ENCODE measurements at regions not wholly inside any gene's neighbourhood (a gene's known extent, or its start where the extent isn't known, plus 50 kb on each side); places are given as distances from the start of the nearest gene placed in this dataset.

DNA sequence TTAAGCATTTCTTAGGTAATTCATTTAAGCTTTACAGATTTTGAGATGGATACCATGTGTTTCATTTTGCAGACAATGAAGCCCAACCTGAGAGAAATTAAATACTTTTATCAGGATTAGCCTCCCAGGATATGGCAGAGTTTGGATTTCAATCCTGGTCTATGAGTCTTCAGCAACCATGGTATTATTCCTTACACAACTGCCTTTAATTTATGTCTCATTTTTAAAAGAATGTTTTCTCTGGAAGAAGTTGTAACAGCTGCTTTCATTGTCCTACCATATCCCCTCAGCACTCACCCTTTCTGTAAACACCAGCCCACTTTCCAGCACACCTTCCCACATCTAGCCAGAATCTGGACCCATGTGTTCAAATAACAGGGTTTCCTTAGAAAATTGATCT, 863.7 kb upstream of the VRK2 start:
- H3K9me3 ChIP-seq (ENCODE audit: control insufficient read depth, low read length), result no peaks in the 10 kb centered on the region
- no peak overlapping the region for H3K27ac ChIP-seq
- H3K4me3 ChIP-seq (ENCODE audit: low read depth, low read length), result no peak overlapping the region
- TF ChIP-seq, protein P1, sequence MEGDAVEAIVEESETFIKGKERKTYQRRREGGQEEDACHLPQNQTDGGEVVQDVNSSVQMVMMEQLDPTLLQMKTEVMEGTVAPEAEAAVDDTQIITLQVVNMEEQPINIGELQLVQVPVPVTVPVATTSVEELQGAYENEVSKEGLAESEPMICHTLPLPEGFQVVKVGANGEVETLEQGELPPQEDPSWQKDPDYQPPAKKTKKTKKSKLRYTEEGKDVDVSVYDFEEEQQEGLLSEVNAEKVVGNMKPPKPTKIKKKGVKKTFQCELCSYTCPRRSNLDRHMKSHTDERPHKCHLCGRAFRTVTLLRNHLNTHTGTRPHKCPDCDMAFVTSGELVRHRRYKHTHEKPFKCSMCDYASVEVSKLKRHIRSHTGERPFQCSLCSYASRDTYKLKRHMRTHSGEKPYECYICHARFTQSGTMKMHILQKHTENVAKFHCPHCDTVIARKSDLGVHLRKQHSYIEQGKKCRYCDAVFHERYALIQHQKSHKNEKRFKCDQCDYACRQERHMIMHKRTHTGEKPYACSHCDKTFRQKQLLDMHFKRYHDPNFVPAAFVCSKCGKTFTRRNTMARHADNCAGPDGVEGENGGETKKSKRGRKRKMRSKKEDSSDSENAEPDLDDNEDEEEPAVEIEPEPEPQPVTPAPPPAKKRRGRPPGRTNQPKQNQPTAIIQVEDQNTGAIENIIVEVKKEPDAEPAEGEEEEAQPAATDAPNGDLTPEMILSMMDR (IDR thresholded peaks at IDR 0.05), result no peak
- H2AFZ ChIP-seq, result no peak overlapping the region
- no peak overlapping the region for H3K4me2 ChIP-seq (ENCODE audit: low read length)
- H3K27me3 ChIP-seq (ENCODE audit: control insufficient read depth, insufficient read depth, low read length), result no peaks in the 10 kb centered on the region
- no peak overlapping the region for H3K9ac ChIP-seq
- no peaks in the 10 kb centered on the region for H3K36me3 ChIP-seq (ENCODE audit: control insufficient read depth, insufficient read depth, low read length)
- H3K79me2 ChIP-seq, result no peaks in the 10 kb centered on the region
- H3K4me1 ChIP-seq, result no peaks in the 10 kb centered on the region

DNA sequence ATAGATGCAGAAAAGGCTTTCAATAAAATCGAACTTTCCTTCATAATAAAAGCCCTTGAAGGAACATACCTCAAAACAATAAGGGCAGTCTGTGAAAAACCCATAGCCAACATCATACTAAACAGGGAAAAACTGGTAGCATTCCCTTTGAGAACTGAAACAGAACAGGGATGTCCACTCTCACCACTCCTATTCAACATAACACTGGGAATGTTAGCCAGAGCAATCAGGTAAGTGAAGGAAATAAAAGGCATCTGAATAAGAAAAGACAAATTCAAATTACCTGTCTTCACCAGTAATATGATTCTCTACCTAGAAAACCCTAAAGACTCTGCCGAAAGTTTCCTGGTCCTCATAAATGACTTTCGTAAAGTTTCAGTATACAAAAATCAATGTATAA, 861.0 kb upstream of the VRK2 start:
- Histone ChIP-seq H3K9ac (no peak overlapping the region), H3K9me3 (ENCODE audit: control insufficient read depth, low read length) (no peaks in the 10 kb centered on the region), H3K4me2 (ENCODE audit: low read length) (no peak overlapping the region), H3K36me3 (ENCODE audit: control insufficient read depth, insufficient read depth, low read length) (no peaks in the 10 kb centered on the region), H3K4me3 (ENCODE audit: low read depth, low read length) (no peak overlapping the region), H3K27ac (no peak overlapping the region), H3K79me2 (no peaks in the 10 kb centered on the region), H3K4me1 (no peaks in the 10 kb centered on the region), H2AFZ (no peak overlapping the region), H3K27me3 (ENCODE audit: control insufficient read depth, insufficient read depth, low read length) (no peaks in the 10 kb centered on the region)
- TF ChIP-seq, protein P1 (IDR thresholded peaks at IDR 0.05), result no peak

DNA sequence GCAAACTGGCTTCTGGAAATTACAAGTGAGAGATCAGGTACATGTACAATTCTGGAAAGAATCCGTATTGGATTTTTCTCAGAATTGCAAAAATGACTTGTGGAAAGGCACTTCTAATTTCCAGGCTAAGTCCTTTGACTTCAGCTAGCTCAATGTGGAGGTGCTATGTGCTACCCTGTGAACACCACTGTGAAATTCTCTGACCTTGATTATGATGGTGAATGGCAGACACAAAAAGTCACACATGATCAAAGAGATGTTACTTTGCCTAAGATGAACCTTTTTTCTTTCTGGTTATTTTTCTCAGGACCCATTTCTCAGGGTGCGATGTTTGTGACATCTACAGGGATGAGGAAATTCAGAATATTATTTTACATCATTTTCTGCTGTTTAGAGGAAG, 856.6 kb upstream of the VRK2 start:
- Histone ChIP-seq H3K27me3 (ENCODE audit: control insufficient read depth, insufficient read depth, low read length) (no peaks in the 10 kb centered on the region), H3K79me2 (no peaks in the 10 kb centered on the region), H3K9ac (no peak overlapping the region), H2AFZ (no peak overlapping the region), H3K4me3 (ENCODE audit: low read depth, low read length) (no peak overlapping the region), H3K36me3 (ENCODE audit: control insufficient read depth, insufficient read depth, low read length) (no peaks in the 10 kb centered on the region), H3K4me1 (no peaks in the 10 kb centered on the region), H3K4me2 (ENCODE audit: low read length) (no peak overlapping the region), H3K27ac (no peak overlapping the region), H3K9me3 (ENCODE audit: control insufficient read depth, low read length) (no peaks in the 10 kb centered on the region)
- TF ChIP-seq, protein P1 (IDR thresholded peaks at IDR 0.05), result no peak

DNA sequence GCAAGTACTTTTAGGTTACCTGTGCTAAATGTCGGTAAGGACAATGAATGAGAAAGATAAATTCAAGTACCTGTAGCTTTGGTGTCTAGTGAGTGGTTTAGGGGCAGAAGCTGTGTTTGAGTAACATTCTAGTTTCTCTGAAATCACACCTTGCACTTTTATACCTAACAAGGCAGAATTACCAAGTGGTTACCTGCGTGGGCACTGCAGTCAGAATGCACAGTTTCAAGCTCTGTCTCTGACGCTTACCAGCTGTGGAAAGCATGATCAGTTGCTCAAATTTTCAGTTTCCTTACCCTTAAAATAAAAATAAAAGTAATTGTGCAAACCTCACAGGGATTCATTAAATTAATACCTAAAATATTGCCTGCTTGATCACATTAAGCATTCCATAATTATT, 846.9 kb upstream of the VRK2 start:
- no peaks in the 10 kb centered on the region for H3K9me3 ChIP-seq (ENCODE audit: control insufficient read depth, low read length)
- no peaks in the 10 kb centered on the region for H3K79me2 ChIP-seq
- H3K27me3 ChIP-seq (ENCODE audit: control insufficient read depth, insufficient read depth, low read length), result no peaks in the 10 kb centered on the region
- TF ChIP-seq, protein P1 (IDR thresholded peaks at IDR 0.05), result no peak
- H3K36me3 ChIP-seq (ENCODE audit: control insufficient read depth, insufficient read depth, low read length), result no peaks in the 10 kb centered on the region
- H3K4me1 ChIP-seq, result no peaks in the 10 kb centered on the region
- H3K4me3 ChIP-seq (ENCODE audit: low read depth, low read length), result no peak overlapping the region
- H3K4me2 ChIP-seq (ENCODE audit: low read length), result no peak overlapping the region
- H3K27ac ChIP-seq, result no peak overlapping the region
- H2AFZ ChIP-seq, result no peak overlapping the region
- no peak overlapping the region for H3K9ac ChIP-seq

DNA sequence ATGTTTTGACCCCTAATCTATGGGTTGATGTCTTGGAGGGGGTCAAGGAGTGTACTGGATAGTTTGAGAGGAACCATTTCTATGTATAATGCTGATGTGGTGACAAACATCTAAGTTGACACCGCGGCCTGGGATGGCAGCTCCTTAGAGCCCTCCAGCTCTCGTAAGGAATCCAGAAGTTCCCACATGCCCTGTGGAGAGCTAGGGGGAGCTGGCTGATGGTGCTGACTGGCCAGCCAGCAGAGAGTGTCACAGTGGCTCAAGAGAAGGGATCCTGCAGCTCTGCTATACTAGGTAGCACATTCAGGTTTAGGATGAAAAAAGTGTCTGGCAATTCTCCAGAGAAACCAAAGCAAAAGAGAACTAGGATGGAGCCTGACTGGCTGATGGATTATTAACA, 842.2 kb upstream of the VRK2 start:
- Histone ChIP-seq H2AFZ (no peak overlapping the region), H3K27ac (no peak overlapping the region), H3K4me2 (ENCODE audit: low read length) (no peak overlapping the region), H3K9ac (no peak overlapping the region), H3K27me3 (ENCODE audit: control insufficient read depth, insufficient read depth, low read length) (no peaks in the 10 kb centered on the region), H3K9me3 (ENCODE audit: control insufficient read depth, low read length) (no peaks in the 10 kb centered on the region), H3K36me3 (ENCODE audit: control insufficient read depth, insufficient read depth, low read length) (no peaks in the 10 kb centered on the region), H3K4me1 (no peaks in the 10 kb centered on the region), H3K79me2 (no peaks in the 10 kb centered on the region), H3K4me3 (ENCODE audit: low read depth, low read length) (no peak overlapping the region)
- TF ChIP-seq, protein P1 (IDR thresholded peaks at IDR 0.05), result no peak

Measured in parathyroid adenoma (tissue), 2 donors.